ENCODE measurements at regions not wholly inside any gene's neighbourhood (a gene's known extent, or its start where the extent isn't known, plus 50 kb on each side); places are given as distances from the start of the nearest gene placed in this dataset.

DNA sequence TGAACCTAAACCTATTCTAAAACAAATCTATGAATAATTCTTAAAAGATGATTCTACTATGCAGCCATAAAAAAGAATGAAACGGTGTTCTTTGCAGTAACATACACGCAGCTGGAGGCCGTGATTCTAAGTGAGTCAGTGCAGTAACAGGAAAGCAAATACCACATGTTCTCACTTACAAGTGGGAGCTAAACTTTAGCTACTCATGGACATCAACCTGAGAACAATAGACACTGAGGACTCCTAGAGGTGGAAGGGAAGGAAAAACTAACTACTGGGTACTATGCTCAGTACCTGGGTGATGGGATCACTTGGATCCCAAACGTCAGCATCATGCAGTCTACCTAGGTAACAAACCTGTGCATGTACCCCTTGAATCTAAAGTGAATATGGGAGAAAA, 575.0 kb upstream of the MGMT start:
- no peak for TF ChIP-seq EZH2 (IDR thresholded peaks at IDR 0.05; ENCODE audit: low read length, unreplicated experiment)
- TF ChIP-seq, protein P1, sequence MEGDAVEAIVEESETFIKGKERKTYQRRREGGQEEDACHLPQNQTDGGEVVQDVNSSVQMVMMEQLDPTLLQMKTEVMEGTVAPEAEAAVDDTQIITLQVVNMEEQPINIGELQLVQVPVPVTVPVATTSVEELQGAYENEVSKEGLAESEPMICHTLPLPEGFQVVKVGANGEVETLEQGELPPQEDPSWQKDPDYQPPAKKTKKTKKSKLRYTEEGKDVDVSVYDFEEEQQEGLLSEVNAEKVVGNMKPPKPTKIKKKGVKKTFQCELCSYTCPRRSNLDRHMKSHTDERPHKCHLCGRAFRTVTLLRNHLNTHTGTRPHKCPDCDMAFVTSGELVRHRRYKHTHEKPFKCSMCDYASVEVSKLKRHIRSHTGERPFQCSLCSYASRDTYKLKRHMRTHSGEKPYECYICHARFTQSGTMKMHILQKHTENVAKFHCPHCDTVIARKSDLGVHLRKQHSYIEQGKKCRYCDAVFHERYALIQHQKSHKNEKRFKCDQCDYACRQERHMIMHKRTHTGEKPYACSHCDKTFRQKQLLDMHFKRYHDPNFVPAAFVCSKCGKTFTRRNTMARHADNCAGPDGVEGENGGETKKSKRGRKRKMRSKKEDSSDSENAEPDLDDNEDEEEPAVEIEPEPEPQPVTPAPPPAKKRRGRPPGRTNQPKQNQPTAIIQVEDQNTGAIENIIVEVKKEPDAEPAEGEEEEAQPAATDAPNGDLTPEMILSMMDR (conservative IDR thresholded peaks at IDR 0.05; ENCODE audit: low read depth, low read length) = no peak
- TF ChIP-seq EZH2phosphoT487 (IDR thresholded peaks at IDR 0.05; ENCODE audit: borderline replicate concordance, low read length) = no peak
- Histone ChIP-seq H3K4me1 (ENCODE audit: insufficient read depth, low read length) (no peaks in the 10 kb centered on the region), H3K79me2 (ENCODE audit: low read length) (no peaks in the 10 kb centered on the region), H3K4me3 (ENCODE audit: low read length) (no peak overlapping the region), H2AFZ (ENCODE audit: low read length) (no peak overlapping the region), H3K36me3 (ENCODE audit: low read depth, low read length) (no peaks in the 10 kb centered on the region), H3K4me2 (ENCODE audit: low read length) (no peak overlapping the region), H3K9me2 (replicated peaks; ENCODE audit: low read length) (no peaks in the 10 kb centered on the region), H4K20me1 (ENCODE audit: low read length) (no peaks in the 10 kb centered on the region), H3K9me3 (ENCODE audit: low read length) (no peaks in the 10 kb centered on the region), H3K9ac (ENCODE audit: low read length) (no peak overlapping the region), H3F3A (ENCODE audit: low read length, unreplicated experiment) (no peaks in the 10 kb centered on the region), H3K27me3 (ENCODE audit: low read length) (no peaks in the 10 kb centered on the region), H3K27ac (ENCODE audit: low read length) (no peak overlapping the region)
- ChIA-PET POLR2A (ENCODE audit: unreplicated experiment) (no interaction called here), CTCF (no interaction called here)
- ATAC-seq (no peak), DNase-seq (no peak)
- no TSS peak for BruUV-seq (replicated peaks)
- intact Hi-C loops (cut with micrococcal nuclease) = no loop called here

DNA sequence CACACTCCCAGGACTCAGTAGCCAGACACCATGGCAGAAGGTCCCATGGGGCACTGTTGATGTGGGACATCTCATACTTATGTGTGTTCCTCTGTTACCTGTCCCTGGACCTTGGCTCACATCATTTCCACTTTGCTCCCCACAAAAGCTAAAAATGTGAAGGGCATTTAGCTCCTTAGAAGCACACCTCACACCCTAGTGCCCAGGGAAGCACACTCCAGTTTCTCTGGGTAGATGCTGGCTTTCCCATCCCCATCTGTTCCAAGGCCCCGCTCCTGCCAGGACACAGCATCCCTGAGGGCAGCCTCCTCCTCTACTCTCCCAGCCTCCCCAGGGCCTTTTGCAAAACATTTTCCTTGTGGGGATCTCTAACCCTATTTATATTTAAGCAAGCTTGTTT, 572.4 kb upstream of the MGMT start:
- Histone ChIP-seq H3K27me3 (ENCODE audit: low read length) (no peaks in the 10 kb centered on the region), H4K20me1 (ENCODE audit: low read length) (no peaks in the 10 kb centered on the region), H3K9ac (ENCODE audit: low read length) (no peak overlapping the region), H2AFZ (ENCODE audit: low read length) (no peak overlapping the region), H3K9me2 (replicated peaks; ENCODE audit: low read length) (no peaks in the 10 kb centered on the region), H3F3A (ENCODE audit: low read length, unreplicated experiment) (no peaks in the 10 kb centered on the region), H3K36me3 (ENCODE audit: low read depth, low read length) (no peaks in the 10 kb centered on the region), H3K4me3 (ENCODE audit: low read length) (no peak overlapping the region), H3K79me2 (ENCODE audit: low read length) (no peaks in the 10 kb centered on the region), H3K4me1 (ENCODE audit: insufficient read depth, low read length) (no peaks in the 10 kb centered on the region), H3K9me3 (ENCODE audit: low read length) (no peaks in the 10 kb centered on the region), H3K27ac (ENCODE audit: low read length) (no peak overlapping the region), H3K4me2 (ENCODE audit: low read length) (no peak overlapping the region)
- no TSS peak for BruUV-seq (replicated peaks)
- ChIA-PET CTCF (no interaction called here), POLR2A (ENCODE audit: unreplicated experiment) (no interaction called here)
- ATAC-seq (no peak), DNase-seq (no peak)
- TF ChIP-seq EZH2 (IDR thresholded peaks at IDR 0.05; ENCODE audit: low read length, unreplicated experiment) (no peak), EZH2phosphoT487 (IDR thresholded peaks at IDR 0.05; ENCODE audit: borderline replicate concordance, low read length) (no peak)
- TF ChIP-seq, protein P1 (conservative IDR thresholded peaks at IDR 0.05; ENCODE audit: low read depth, low read length) = no peak
- intact Hi-C loops (cut with micrococcal nuclease) = no loop called here

DNA sequence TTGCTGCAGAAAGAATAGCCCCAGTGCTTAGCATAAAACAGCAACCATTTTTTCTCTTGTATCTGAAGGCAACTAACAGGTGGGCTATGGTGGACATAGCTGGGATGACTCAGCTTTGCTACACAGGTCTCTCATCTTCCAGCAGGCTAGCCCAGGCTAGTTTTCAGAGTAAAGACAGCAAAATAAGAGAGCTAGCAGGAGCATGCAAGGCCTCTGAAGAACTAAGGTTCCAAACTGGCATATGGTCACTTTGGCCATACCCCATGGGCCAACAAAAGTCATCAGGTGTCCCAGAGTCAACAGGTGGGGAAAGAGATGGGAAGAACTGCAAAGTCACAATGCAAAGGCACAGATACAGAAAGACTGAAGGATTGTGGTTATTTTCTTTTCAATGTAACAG, 571.6 kb upstream of the MGMT start:
- CTCF ChIA-PET = no interaction called here
- TF ChIP-seq, protein P1 (conservative IDR thresholded peaks at IDR 0.05; ENCODE audit: low read depth, low read length) = no peak
- no peak for TF ChIP-seq EZH2phosphoT487 (IDR thresholded peaks at IDR 0.05; ENCODE audit: borderline replicate concordance, low read length)
- TF ChIP-seq EZH2 (IDR thresholded peaks at IDR 0.05; ENCODE audit: low read length, unreplicated experiment) = no peak

More for the DNA sequence above, 571.6 kb upstream of the MGMT start:
- no peak for DNase-seq
- no TSS peak for BruUV-seq (replicated peaks)
- H3K9me2 ChIP-seq (replicated peaks; ENCODE audit: low read length) = no peaks in the 10 kb centered on the region
- no peak overlapping the region for H2AFZ ChIP-seq (ENCODE audit: low read length)
- no peak overlapping the region for H3K27ac ChIP-seq (ENCODE audit: low read length)
- H3K79me2 ChIP-seq (ENCODE audit: low read length) = no peaks in the 10 kb centered on the region
- no peak for ATAC-seq
- H3K4me3 ChIP-seq (ENCODE audit: low read length) = no peak overlapping the region
- H3F3A ChIP-seq (ENCODE audit: low read length, unreplicated experiment) = no peaks in the 10 kb centered on the region
- no peak overlapping the region for H3K4me2 ChIP-seq (ENCODE audit: low read length)
- intact Hi-C loops (cut with micrococcal nuclease) = no loop called here
- H3K9ac ChIP-seq (ENCODE audit: low read length) = no peak overlapping the region
- H3K27me3 ChIP-seq (ENCODE audit: low read length) = no peaks in the 10 kb centered on the region
- no peaks in the 10 kb centered on the region for H4K20me1 ChIP-seq (ENCODE audit: low read length)
- no peaks in the 10 kb centered on the region for H3K4me1 ChIP-seq (ENCODE audit: insufficient read depth, low read length)
- POLR2A ChIA-PET (ENCODE audit: unreplicated experiment) = no interaction called here
- no peaks in the 10 kb centered on the region for H3K36me3 ChIP-seq (ENCODE audit: low read depth, low read length)
- no peaks in the 10 kb centered on the region for H3K9me3 ChIP-seq (ENCODE audit: low read length)

Measured in PC-3 (cell line).